K562 (cell line): ENCODE measurements at regions not wholly inside any gene's neighbourhood (a gene's known extent, or its start where the extent isn't known, plus 50 kb on each side); places are given as distances from the start of the nearest gene placed in this dataset.

Experiments
- ATAC-seq: fragments of 200-7000 bp; cut with Tn5 transposase; 3 replicates; pipeline ENCODE4 v1.9.1; 2020; ENCODE audit warnings: moderate library complexity
- BruUV-seq: library from RNA; stranded (reverse); fragments of 400-500 nt; replicated peaks from 2 replicates; lab custom pipeline; 2021; lab: Mats Ljungman, UMichigan
- CTCF ChIA-PET: fragments of 300-600 bp; formaldehyde crosslinking; extraction: SDS; loops from one replicate; lab custom pipeline; 2021; ENCODE audit warnings: low intra/inter-chr PET ratio; lab: Yijun Ruan, JAX
- POLR2A ChIA-PET: fragments of 300-600, 350-650 bp; sonication (Branson Sonifier 250); formaldehyde crosslinking; extraction: SDS; loops from one replicate; lab custom pipeline; 2021; ENCODE audit warnings: antibody characterized with exemption, inconsistent platforms; lab: Yijun Ruan, JAX
- DNase-seq, 4 experiments: peaks; one replicate each; pipeline versions ENCODE4 v3.0.0 to v3.0.0-alpha.2; 2011 to 2018; ENCODE audit warnings: low spot score in 3 of 4, mixed read lengths in 3 of 4; ENCODE audit errors: extremely low read depth in 1 of 4
- FAIRE-seq: peaks from 2 replicates; lab custom pipeline; 2011; peaks lifted over from hg19 to GRCh38; lab: Jason Lieb, UNC
- H2AFZ ChIP-seq: 2 replicates; pipeline ENCODE4 v1.6.0; 2011; ENCODE audit warnings: low read depth, low read length, control low read depth, inconsistent platforms
- H3K27ac ChIP-seq: fragments of 200-600 bp; 3 replicates; pipeline ENCODE4 v1.8.0; 2011; ENCODE audit warnings: low read depth, mild to moderate bottlenecking, control low read depth, inconsistent platforms, low read length, moderate library complexity, mixed read lengths; ENCODE audit errors: extremely low read depth
- H3K27me3 ChIP-seq, 2 experiments: fragments of 300-600 bp in 1 of 2; 2 replicates in 1 of 2; 3 replicates in 1 of 2; pipeline versions ENCODE4 v1.6.0 to v1.8.0; 2011; ENCODE audit warnings: inconsistent platforms in 2 of 2, low read length in 2 of 2, mild to moderate bottlenecking in 1 of 2, mixed read lengths in 1 of 2, moderate library complexity in 1 of 2; ENCODE audit not compliant: control insufficient read depth in 2 of 2, insufficient read depth in 2 of 2
- H3K36me3 ChIP-seq: fragments of 300-600 bp; 3 replicates; pipeline ENCODE4 v1.8.0; 2011; ENCODE audit warnings: mild to moderate bottlenecking, low read length, inconsistent platforms; ENCODE audit not compliant: control insufficient read depth, insufficient read depth
- H3K4me1 ChIP-seq, 2 experiments: fragments of 200-600 bp in 1 of 2; replicated peaks in 1 of 2; 2 replicates in 1 of 2; 3 replicates in 1 of 2; pipeline versions ENCODE4 v1.5.1 to v1.8.0; 2011; ENCODE audit warnings: inconsistent platforms in 2 of 2, low read length in 2 of 2, mild to moderate bottlenecking in 1 of 2, mixed read lengths in 1 of 2, moderate library complexity in 1 of 2; ENCODE audit not compliant: control insufficient read depth in 2 of 2, insufficient read depth in 2 of 2
- H3K4me2 ChIP-seq: 2 replicates; pipeline ENCODE4 v1.6.1; 2011; ENCODE audit warnings: low read length, control low read depth, inconsistent platforms, mixed read lengths; ENCODE audit not compliant: insufficient read depth
- H3K4me3 ChIP-seq: fragments of 200-600 bp; sonication (generic), shearing (Covaris generic); 2 replicates; pipeline ENCODE4 v1.5.1; 2016; ENCODE audit warnings: control low read depth, inconsistent platforms
- H3K79me2 ChIP-seq: fragments of 200-600 bp; 3 replicates; pipeline ENCODE4 v1.8.0; 2011; ENCODE audit warnings: low read length, inconsistent platforms; ENCODE audit not compliant: control insufficient read depth, insufficient read depth
- H3K9ac ChIP-seq, 2 experiments: 2 replicates each; pipeline versions ENCODE4 v1.6.0 to v1.6.1; 2011; ENCODE audit warnings: low read depth in 2 of 2, low read length in 2 of 2, control low read depth in 1 of 2, inconsistent platforms in 1 of 2, mild to moderate bottlenecking in 1 of 2, mixed read lengths in 1 of 2; ENCODE audit not compliant: insufficient read depth in 1 of 2
- H3K9me1 ChIP-seq: one replicate; pipeline ENCODE4 v1.6.0; 2011; ENCODE audit warnings: inconsistent platforms, mild to moderate bottlenecking, low read length, moderate library complexity; ENCODE audit not compliant: control insufficient read depth, insufficient read depth
- H3K9me3 ChIP-seq: replicated peaks from 2 replicates; pipeline ENCODE4 v1.5.1; 2011; ENCODE audit warnings: low read depth, low read length, inconsistent platforms; ENCODE audit not compliant: control insufficient read depth, insufficient read depth
- H4K20me1 ChIP-seq: replicated peaks from 2 replicates; pipeline ENCODE4 v1.6.1; 2011; ENCODE audit warnings: low read length, inconsistent platforms, mixed read lengths; ENCODE audit not compliant: control insufficient read depth, insufficient read depth
- CHD2 ChIP-seq: IDR thresholded peaks from 2 replicates; pipeline ENCODE4 v1.6.1; 2011; ENCODE audit warnings: low read depth, low read length
- EHMT2 ChIP-seq: fragments of 450-650 bp; IDR thresholded peaks from 2 replicates; pipeline ENCODE4 v1.6.1; 2018; ENCODE audit warnings: antibody characterized with exemption
- ETV5 ChIP-seq: sonication (generic); formaldehyde crosslinking; IDR thresholded peaks from 2 replicates; pipeline ENCODE4 v1.4.0; 2020; ENCODE audit warnings: low read depth, mild to moderate bottlenecking, missing genetic modification reagents
- GABPA ChIP-seq: fragments of 200-800 bp; sonication (Bioruptor generic); conservative IDR thresholded peaks from 2 replicates; pipeline ENCODE4 v1.6.1; 2016; ENCODE audit warnings: low read depth, missing genetic modification characterization, missing compliant biosample characterization
- PHF21A ChIP-seq: fragments of 450-650 bp; IDR thresholded peaks from 2 replicates; pipeline ENCODE4 v1.6.1; 2017; ENCODE audit warnings: low read depth, borderline replicate concordance
- SMARCA4 ChIP-seq: fragments of 450-650 bp; IDR thresholded peaks from 2 replicates; pipeline ENCODE4 v1.6.1; 2016
- ZNF140 ChIP-seq: fragments of 250-450 bp; sonication (Bioruptor Pico); IDR thresholded peaks from 2 replicates; pipeline ENCODE4 v1.8.0; 2021; ENCODE audit warnings: moderate library complexity, mild to moderate bottlenecking, inconsistent platforms
- WGBS: fragments of 100-300 bp; shearing (Covaris generic); methylation state at CpG from one replicate; pipeline ENCODE4 v1.1.6; 2016; ENCODE audit warnings: low coverage, mixed read lengths; ENCODE audit not compliant: insufficient coverage; ENCODE audit errors: missing lambda C conversion rate; 5-methylcytosine and 5-hydroxymethylcytosine counted together
- in situ Hi-C: fragments of 300-500 bp; cut with MboI; formaldehyde crosslinking; loops from 4 replicates; pipeline ENCODE4 v1.15.0; 2018; ENCODE audit warnings: inconsistent platforms, mixed read lengths
- intact Hi-C: fragments of 100-400 bp; cut with micrococcal nuclease; formaldehyde crosslinking; loops from 2 replicates; pipeline ENCODE4 v1.14.2; 2022
- TF ChIP-seq, protein P1 (sequence below): fragments of 450-650 bp; IDR thresholded peaks from 2 replicates; pipeline ENCODE4 v1.6.1; 2017; ENCODE audit warnings: antibody characterized with exemption, mild to moderate bottlenecking
- TF ChIP-seq, protein P2 (sequence below): IDR thresholded peaks from 2 replicates; pipeline ENCODE4 v1.6.1; 2011; ENCODE audit not compliant: insufficient read length; ENCODE audit errors: extremely low read depth

DNA sequence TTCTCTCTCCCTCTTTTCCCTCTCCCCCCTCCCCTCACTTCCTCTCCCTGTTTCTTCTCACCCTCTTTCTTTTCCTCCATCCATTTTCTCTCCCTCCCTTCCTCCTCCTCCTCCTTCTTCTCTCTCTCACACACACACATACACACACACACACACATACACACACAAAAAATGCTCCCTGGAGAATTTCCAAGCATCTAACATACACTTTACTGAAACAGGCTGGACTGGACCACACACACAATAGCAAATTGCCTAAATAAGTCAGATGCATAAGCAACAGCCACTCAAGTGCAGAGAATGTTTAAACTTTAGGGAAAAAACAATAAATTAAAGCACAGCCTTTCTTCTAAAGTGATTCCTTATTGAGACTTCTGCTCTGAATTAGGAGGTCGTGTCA, 267.7 kb downstream of the FGFR2 start:
- CTCF ChIA-PET: no interaction called here
- Histone ChIP-seq H3K9me1 (no peaks in the 10 kb centered on the region), H3K4me1 (no peaks in the 10 kb centered on the region), H3K9me3 (no peaks in the 10 kb centered on the region), H3K27ac (no peak overlapping the region), H3K4me3 (no peak overlapping the region), H2AFZ (no peak overlapping the region), H4K20me1 (no peaks in the 10 kb centered on the region), H3K36me3 (no peaks in the 10 kb centered on the region), H3K9ac (no peak overlapping the region), H3K27me3 (no peaks in the 10 kb centered on the region), H3K4me2 (no peak overlapping the region), H3K79me2 (no peaks in the 10 kb centered on the region)
- no CpG with 5 or more reads among the region's 1 CpG for WGBS
- intact Hi-C loops: no loop called here
- TF ChIP-seq CHD2: no peak
- TF ChIP-seq SMARCA4: no peak
- TF ChIP-seq ETV5: no peak
- no peak for TF ChIP-seq EHMT2
- no peak for TF ChIP-seq GABPA (tag)
- TF ChIP-seq, protein P1, sequence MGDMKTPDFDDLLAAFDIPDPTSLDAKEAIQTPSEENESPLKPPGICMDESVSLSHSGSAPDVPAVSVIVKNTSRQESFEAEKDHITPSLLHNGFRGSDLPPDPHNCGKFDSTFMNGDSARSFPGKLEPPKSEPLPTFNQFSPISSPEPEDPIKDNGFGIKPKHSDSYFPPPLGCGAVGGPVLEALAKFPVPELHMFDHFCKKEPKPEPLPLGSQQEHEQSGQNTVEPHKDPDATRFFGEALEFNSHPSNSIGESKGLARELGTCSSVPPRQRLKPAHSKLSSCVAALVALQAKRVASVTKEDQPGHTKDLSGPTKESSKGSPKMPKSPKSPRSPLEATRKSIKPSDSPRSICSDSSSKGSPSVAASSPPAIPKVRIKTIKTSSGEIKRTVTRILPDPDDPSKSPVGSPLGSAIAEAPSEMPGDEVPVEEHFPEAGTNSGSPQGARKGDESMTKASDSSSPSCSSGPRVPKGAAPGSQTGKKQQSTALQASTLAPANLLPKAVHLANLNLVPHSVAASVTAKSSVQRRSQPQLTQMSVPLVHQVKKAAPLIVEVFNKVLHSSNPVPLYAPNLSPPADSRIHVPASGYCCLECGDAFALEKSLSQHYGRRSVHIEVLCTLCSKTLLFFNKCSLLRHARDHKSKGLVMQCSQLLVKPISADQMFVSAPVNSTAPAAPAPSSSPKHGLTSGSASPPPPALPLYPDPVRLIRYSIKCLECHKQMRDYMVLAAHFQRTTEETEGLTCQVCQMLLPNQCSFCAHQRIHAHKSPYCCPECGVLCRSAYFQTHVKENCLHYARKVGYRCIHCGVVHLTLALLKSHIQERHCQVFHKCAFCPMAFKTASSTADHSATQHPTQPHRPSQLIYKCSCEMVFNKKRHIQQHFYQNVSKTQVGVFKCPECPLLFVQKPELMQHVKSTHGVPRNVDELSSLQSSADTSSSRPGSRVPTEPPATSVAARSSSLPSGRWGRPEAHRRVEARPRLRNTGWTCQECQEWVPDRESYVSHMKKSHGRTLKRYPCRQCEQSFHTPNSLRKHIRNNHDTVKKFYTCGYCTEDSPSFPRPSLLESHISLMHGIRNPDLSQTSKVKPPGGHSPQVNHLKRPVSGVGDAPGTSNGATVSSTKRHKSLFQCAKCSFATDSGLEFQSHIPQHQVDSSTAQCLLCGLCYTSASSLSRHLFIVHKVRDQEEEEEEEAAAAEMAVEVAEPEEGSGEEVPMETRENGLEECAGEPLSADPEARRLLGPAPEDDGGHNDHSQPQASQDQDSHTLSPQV: no peak
- TF ChIP-seq, protein P2, sequence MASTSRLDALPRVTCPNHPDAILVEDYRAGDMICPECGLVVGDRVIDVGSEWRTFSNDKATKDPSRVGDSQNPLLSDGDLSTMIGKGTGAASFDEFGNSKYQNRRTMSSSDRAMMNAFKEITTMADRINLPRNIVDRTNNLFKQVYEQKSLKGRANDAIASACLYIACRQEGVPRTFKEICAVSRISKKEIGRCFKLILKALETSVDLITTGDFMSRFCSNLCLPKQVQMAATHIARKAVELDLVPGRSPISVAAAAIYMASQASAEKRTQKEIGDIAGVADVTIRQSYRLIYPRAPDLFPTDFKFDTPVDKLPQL: no peak
- TF ChIP-seq PHF21A: no peak
- no peak for TF ChIP-seq ZNF140
- FAIRE-seq (no peak), ATAC-seq (no peak), DNase-seq (no peak)
- BruUV-seq: no TSS peak
- in situ Hi-C loops: no loop called here
- POLR2A ChIA-PET: no interaction called here
